Breast epithelium (tissue), 4 donors: ENCODE measurements at regions not wholly inside any gene's neighbourhood (a gene's known extent, or its start where the extent isn't known, plus 50 kb on each side); places are given as distances from the start of the nearest gene placed in this dataset.

Experiments
- DNase-seq, 2 donors: peaks; one replicate each; pipeline ENCODE4 v3.0.0-alpha.2; 2019; ENCODE audit warnings: low spot score in 2 of 2
- H3K27ac ChIP-seq, 2 donors: fragments of 200-600 bp; sonication (generic) in 1 of 2; one replicate each; pipeline ENCODE4 v1.5.1; 2016 to 2019; ENCODE audit warnings: mild to moderate bottlenecking in 1 of 2
- H3K27me3 ChIP-seq, 2 donors: fragments of 200-600 bp; sonication (generic) in 1 of 2; one replicate each; pipeline versions ENCODE4 v1.5.1 to v1.6.0; 2017 to 2019; ENCODE audit warnings: control low read depth in 1 of 2, mild to moderate bottlenecking in 1 of 2
- H3K36me3 ChIP-seq: fragments of 200-600 bp; one replicate; pipeline ENCODE4 v1.5.1; 2019
- H3K4me1 ChIP-seq, 2 donors: fragments of 200-600 bp; sonication (generic); one replicate each; pipeline ENCODE4 v1.5.1; 2016 to 2019; ENCODE audit warnings: control low read depth in 1 of 2
- H3K4me3 ChIP-seq, 3 donors: fragments of 200-600 bp; sonication (generic); 1 replicate in 2 of 3; 2 replicates in 1 of 3; pipeline ENCODE4 v1.5.1; 2016 to 2019; ENCODE audit warnings: mild to moderate bottlenecking in 3 of 3, moderate library complexity in 2 of 3
- H3K9me3 ChIP-seq, 2 donors: fragments of 200-600 bp; sonication (generic) in 1 of 2; one replicate each; pipeline ENCODE4 v1.5.1; 2016 to 2019; ENCODE audit warnings: control low read depth in 1 of 2
- POLR2A ChIP-seq: fragments of 450-650 bp; IDR thresholded peaks from one replicate; pipeline ENCODE4 v1.6.1; 2016; ENCODE audit warnings: antibody characterized with exemption, mild to moderate bottlenecking, moderate library complexity
- POLR2AphosphoS5 ChIP-seq, 3 donors: sonication (generic); formaldehyde crosslinking; IDR thresholded peaks; one replicate each; pipeline ENCODE4 v1.6.1; 2017; ENCODE audit warnings: antibody characterized with exemption in 3 of 3
- intact Hi-C: fragments of 100-400 bp; cut with DNase I; formaldehyde crosslinking; loops from one replicate; pipeline ENCODE4 v1.15.1; 2023; ENCODE audit warnings: low total_unique reads
- TF ChIP-seq, protein P1 (sequence below), 3 donors: fragments of 450-650 bp; IDR thresholded peaks; one replicate each; pipeline ENCODE4 v1.5.1; 2016 to 2017; ENCODE audit warnings: antibody characterized with exemption in 3 of 3, mild to moderate bottlenecking in 3 of 3, moderate library complexity in 3 of 3

DNA sequence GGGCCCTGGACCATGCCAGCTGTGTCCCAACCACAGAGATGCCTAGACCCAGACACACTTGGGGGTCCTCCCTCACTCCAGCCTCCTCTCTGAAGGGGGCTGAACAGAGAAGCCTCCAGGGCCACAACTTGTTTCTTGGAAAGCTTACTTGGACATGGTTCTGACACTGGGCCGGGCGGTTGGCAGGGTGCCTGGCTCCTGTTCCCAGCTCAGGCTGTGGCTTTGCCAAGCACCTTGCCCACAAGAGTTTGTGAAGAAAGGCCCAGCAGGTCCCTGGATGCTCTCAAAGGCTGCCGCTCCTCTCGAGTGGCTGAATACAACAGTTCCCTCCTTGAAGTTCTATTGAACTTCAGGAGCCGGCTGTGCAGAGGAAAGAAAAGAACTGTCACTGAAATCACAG is 181.6 kb downstream of the PTPN20 start:
- intact Hi-C loops, result no loop called here
- H3K27ac ChIP-seq, result no peak overlapping the region
- H3K4me3 ChIP-seq, result no peak overlapping the region
- TF ChIP-seq, protein P1, sequence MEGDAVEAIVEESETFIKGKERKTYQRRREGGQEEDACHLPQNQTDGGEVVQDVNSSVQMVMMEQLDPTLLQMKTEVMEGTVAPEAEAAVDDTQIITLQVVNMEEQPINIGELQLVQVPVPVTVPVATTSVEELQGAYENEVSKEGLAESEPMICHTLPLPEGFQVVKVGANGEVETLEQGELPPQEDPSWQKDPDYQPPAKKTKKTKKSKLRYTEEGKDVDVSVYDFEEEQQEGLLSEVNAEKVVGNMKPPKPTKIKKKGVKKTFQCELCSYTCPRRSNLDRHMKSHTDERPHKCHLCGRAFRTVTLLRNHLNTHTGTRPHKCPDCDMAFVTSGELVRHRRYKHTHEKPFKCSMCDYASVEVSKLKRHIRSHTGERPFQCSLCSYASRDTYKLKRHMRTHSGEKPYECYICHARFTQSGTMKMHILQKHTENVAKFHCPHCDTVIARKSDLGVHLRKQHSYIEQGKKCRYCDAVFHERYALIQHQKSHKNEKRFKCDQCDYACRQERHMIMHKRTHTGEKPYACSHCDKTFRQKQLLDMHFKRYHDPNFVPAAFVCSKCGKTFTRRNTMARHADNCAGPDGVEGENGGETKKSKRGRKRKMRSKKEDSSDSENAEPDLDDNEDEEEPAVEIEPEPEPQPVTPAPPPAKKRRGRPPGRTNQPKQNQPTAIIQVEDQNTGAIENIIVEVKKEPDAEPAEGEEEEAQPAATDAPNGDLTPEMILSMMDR (IDR thresholded peaks at IDR 0.05), result no peak
- TF ChIP-seq POLR2AphosphoS5 (IDR thresholded peaks at IDR 0.05), result no peak
- no peak for TF ChIP-seq POLR2A
- no peak for DNase-seq
- no peaks in the 10 kb centered on the region for H3K27me3 ChIP-seq
- H3K36me3 ChIP-seq, result no peaks in the 10 kb centered on the region
- no peaks in the 10 kb centered on the region for H3K9me3 ChIP-seq
- H3K4me1 ChIP-seq, result no peaks in the 10 kb centered on the region

DNA sequence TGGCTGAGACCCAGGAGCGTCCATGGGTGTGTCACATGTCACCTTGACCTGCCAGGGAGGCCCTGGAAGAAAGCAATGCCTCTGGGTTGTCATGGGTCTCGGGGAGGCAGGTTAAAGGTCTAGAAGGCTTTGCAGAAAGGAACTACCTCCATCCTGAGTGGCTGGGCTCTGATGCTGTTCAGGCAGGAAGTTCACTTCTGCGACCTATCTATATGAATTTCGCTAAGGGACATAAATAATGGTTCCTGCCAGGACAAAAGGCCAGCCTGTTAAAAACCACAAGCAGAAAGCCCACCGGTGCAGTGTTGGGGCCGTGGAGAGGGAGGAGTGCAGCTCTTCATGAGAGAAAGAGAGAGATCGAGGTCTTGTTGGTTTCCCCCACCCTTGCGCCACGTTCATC is 182.9 kb downstream of the PTPN20 start:
- Histone ChIP-seq H3K36me3 (no peaks in the 10 kb centered on the region), H3K27ac (no peak overlapping the region), H3K27me3 (no peaks in the 10 kb centered on the region), H3K4me1 (no peaks in the 10 kb centered on the region), H3K4me3 (no peak overlapping the region), H3K9me3 (no peaks in the 10 kb centered on the region)
- no peak for TF ChIP-seq POLR2A
- TF ChIP-seq POLR2AphosphoS5 (IDR thresholded peaks at IDR 0.05), result no peak
- intact Hi-C loops, result no loop called here
- DNase-seq, result no peak

DNA sequence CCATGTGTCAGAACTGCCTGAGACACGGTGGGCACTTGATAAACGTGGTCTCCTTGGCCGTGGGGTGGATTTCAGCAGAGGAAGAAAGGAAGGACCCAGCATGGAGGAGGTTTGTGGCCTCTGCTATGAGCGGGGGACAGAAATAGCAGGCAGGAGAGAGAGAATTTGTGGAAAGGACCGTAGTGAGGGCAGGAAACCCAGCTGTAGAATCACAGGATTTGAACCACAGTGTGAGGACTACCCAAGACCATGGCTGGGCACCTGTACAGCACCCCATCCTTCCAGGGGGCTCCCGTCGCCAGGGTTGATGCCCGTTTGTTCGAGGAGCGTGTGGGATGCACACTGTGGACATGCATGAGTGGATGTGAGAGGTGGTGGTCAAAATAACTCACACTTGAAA is 183.4 kb downstream of the PTPN20 start:
- Histone ChIP-seq H3K4me3 (no peak overlapping the region), H3K27me3 (no peaks in the 10 kb centered on the region), H3K27ac (no peak overlapping the region), H3K9me3 (no peaks in the 10 kb centered on the region), H3K36me3 (no peaks in the 10 kb centered on the region), H3K4me1 (no peaks in the 10 kb centered on the region)
- no peak for DNase-seq
- intact Hi-C loops, result no loop called here
- TF ChIP-seq, protein P1 (IDR thresholded peaks at IDR 0.05), result no peak
- TF ChIP-seq POLR2A (no peak), POLR2AphosphoS5 (IDR thresholded peaks at IDR 0.05) (no peak)

DNA sequence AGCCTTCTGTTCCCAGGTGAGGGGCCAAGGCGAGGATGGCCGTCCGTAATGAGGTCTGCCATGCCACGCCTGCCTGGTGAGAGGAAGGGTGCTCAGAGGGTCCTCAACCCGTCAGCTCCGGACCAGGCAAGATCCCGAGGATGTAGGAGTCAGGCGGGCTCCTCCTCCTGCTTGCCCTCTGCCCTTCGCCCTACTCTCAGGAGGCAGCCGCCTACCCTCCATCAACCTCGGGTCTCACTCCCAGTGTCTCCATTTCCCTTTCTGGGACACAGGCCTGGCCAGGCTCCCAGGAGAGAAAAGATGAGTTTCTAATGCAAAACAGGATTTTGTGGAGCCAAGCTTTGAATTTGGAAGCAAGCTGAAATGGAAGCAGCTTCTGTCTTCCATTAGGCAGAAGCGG is 184.0 kb downstream of the PTPN20 start:
- Histone ChIP-seq H3K27ac (no peak overlapping the region), H3K4me1 (no peaks in the 10 kb centered on the region), H3K4me3 (no peak overlapping the region), H3K27me3 (no peaks in the 10 kb centered on the region), H3K9me3 (no peaks in the 10 kb centered on the region), H3K36me3 (no peaks in the 10 kb centered on the region)
- TF ChIP-seq POLR2A (no peak), POLR2AphosphoS5 (IDR thresholded peaks at IDR 0.05) (no peak)
- TF ChIP-seq, protein P1 (IDR thresholded peaks at IDR 0.05), result no peak
- no peak for DNase-seq
- intact Hi-C loops, result no loop called here

DNA sequence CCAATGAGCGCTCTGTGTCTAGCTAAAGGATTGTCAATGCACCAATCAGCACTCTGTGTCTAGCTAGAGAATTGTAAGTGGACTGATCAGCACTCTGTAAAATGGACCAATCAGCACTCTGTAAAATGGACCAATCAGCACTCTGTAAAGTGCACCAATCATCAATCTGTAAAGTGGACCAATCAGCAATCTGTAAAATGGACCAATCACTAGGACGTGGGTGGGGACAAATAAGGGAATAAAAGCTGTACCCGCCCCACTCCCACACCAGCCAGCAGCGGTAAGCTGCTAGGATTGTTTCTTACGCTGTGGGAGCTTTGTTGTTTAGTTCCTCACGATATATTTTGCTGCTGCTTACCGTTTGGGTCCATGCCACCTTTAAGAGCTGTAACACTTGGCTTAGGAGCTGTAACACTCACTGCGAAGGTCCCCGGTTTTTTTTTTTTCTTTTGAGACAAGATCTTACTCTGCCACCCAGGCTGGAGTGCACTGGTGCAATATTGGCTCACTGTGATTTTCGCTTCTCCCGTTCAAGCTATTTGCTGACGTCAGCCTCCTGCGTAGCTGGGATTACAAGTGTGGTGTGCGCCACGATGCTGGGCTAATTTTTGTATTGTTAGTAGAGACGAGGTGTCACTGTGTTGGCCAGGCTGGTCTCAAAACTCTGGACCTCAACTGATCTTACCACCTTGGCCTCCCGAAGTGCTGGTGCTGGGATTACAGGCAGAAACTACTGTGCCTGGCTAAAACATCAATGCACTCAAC is 184.8 kb downstream of the PTPN20 start:
- Histone ChIP-seq H3K9me3 (no peaks in the 10 kb centered on the region), H3K27me3 (no peaks in the 10 kb centered on the region), H3K27ac (no peak overlapping the region), H3K36me3 (no peaks in the 10 kb centered on the region), H3K4me3 (no peak overlapping the region), H3K4me1 (no peaks in the 10 kb centered on the region)
- intact Hi-C loops, result no loop called here
- DNase-seq, result no peak
- TF ChIP-seq POLR2A, result no peak
- TF ChIP-seq POLR2AphosphoS5 (IDR thresholded peaks at IDR 0.05), result no peak
- TF ChIP-seq, protein P1 (IDR thresholded peaks at IDR 0.05), result no peak
